ENCODE measurements at regions not wholly inside any gene's neighbourhood (a gene's known extent, or its start where the extent isn't known, plus 50 kb on each side); places are given as distances from the start of the nearest gene placed in this dataset.

- TF ChIP-seq TGIF2 (CRISPR knock-in tag; IDR thresholded peaks at IDR 0.05) = no peak
These were observed 668.7 kb downstream of the OTOL1 start (continued) for GRCh38 chr3:162165346-162165745.

- Histone ChIP-seq H3K79me2 (ENCODE audit: control insufficient read depth, insufficient read depth, low read length) (no peaks in the 10 kb centered on the region), H3K4me3 (no peak overlapping the region), H4K20me1 (replicated peaks; ENCODE audit: control insufficient read depth, insufficient read depth, low read length) (no peaks in the 10 kb centered on the region), H3K4me2 (ENCODE audit: insufficient read depth, low read length) (no peak overlapping the region), H3K9me3 (replicated peaks; ENCODE audit: control insufficient read depth, insufficient read depth, low read depth, low read length) (no peaks in the 10 kb centered on the region), H3K4me1 (replicated peaks in 1 of 2; ENCODE audit: control insufficient read depth in 2 of 2, insufficient read depth in 2 of 2, low read length in 2 of 2) (no peaks in the 10 kb centered on the region), H2AFZ (ENCODE audit: low read depth, low read length) (no peak overlapping the region), H3K27ac (ENCODE audit: extremely low read depth, low read depth, low read length) (no peak overlapping the region), H3K9ac (ENCODE audit: insufficient read depth in 1 of 2, low read depth in 2 of 2, low read length in 2 of 2) (no peak overlapping the region), H3K36me3 (ENCODE audit: control insufficient read depth, insufficient read depth, low read length) (no peaks in the 10 kb centered on the region), H3K9me1 (ENCODE audit: control insufficient read depth, insufficient read depth, low read length) (no peaks in the 10 kb centered on the region), H3K27me3 (ENCODE audit: control insufficient read depth in 2 of 2, insufficient read depth in 2 of 2, low read length in 2 of 2) (no peaks in the 10 kb centered on the region)
- FAIRE-seq (no peak), DNase-seq (ENCODE audit: extremely low read depth in 1 of 4, low spot score in 3 of 4) (no peak), ATAC-seq (no peak)
- WGBS (ENCODE audit: insufficient coverage, low coverage, missing lambda C conversion rate) = 0% methylated on average over 2 of the region's 3 CpGs
- BruUV-seq (replicated peaks) = no TSS peak
- intact Hi-C loops (cut with micrococcal nuclease) = no loop called here
- TF ChIP-seq PRDM10 (IDR thresholded peaks at IDR 0.05; ENCODE audit: partially characterized antibody) (no peak), TCF7L2 (IDR thresholded peaks at IDR 0.05; ENCODE audit: low read depth, low read length) (no peak), HNRNPL (IDR thresholded peaks at IDR 0.05; ENCODE audit: low read depth, low read length) (no peak), MXI1 (IDR thresholded peaks at IDR 0.05; ENCODE audit: low read depth, low read length) (no peak), E2F8 (IDR thresholded peaks at IDR 0.05; ENCODE audit: low read depth, partially characterized antibody) (no peak), STAG1 (CRISPR knock-in tag; IDR thresholded peaks at IDR 0.05; ENCODE audit: borderline replicate concordance) (no peak), ZNF253 (CRISPR knock-in tag; conservative IDR thresholded peaks at IDR 0.05) (no peak), PCBP2 (IDR thresholded peaks at IDR 0.05; ENCODE audit: low read depth, low read length, poor library complexity, severe bottlenecking) (no peak), CREBBP (IDR thresholded peaks at IDR 0.05; ENCODE audit: low read depth, low read length) (no peak), SIX5 (IDR thresholded peaks at IDR 0.05; ENCODE audit: borderline replicate concordance in 1 of 2, insufficient read depth in 1 of 2, low read depth in 1 of 2, low read length in 2 of 2) (no peak), ZNF398 (CRISPR knock-in tag; IDR thresholded peaks at IDR 0.05) (no peak), ZNF232 (CRISPR knock-in tag; IDR thresholded peaks at IDR 0.05) (no peak)
- in situ Hi-C loops (cut with MboI) = no loop called here
- ChIA-PET CTCF (ENCODE audit: low intra/inter-chr PET ratio) (no interaction called here), POLR2A (no interaction called here)
These were observed 669.9 kb downstream of the OTOL1 start for GRCh38 chr3:162166543-162166942.
